ENCODE measurements at regions not wholly inside any gene's neighbourhood (a gene's known extent, or its start where the extent isn't known, plus 50 kb on each side); places are given as distances from the start of the nearest gene placed in this dataset.
"Not testable (repeated sequence)": the region's sequence is repeated elsewhere in the genome, so short reads cannot be mapped to it uniquely, and the experiment has no call there.

GRCh38 chr2:31813016-31813415 is 197.8 kb downstream of the MEMO1 start:
- no peak for DNase-seq

DNA sequence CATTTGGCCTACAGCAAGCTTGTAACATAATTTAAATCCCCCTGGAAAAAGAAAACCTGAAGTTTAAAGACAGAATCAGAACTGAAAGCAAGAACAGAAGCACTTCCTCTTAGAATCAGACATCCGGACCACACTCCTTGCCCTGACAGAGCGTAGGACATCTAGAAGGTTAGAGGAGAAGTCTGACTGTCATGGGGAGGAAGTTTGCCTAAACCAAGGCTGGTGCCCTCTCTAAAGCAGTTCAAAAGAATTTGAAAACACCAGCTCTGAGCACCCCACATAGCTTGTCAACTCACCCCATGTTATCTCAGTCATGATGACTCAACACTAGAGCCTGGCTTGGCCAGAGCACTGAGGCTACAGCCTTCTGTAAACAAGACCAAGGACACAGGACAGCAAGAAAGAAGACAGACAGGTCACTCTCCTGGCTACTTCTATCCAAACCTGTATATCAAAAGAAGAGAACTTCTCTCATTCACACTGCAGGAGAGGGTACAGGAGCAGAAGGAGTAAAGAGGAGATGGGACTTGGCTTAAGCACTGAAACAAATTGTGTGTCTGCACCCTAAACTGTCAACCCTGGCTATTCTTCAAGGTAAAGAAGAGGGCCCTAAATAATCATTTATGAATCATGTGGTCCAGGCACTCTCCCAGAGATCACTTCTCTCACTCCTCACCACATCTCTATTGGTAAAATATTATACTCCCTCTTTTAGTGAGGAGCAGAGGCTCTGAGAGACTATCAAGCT is 198.6 kb downstream of the MEMO1 start:
- DNase-seq, result peak in 3 of 6 experiments; percentile 3 to 23 (median 3)

DNA sequence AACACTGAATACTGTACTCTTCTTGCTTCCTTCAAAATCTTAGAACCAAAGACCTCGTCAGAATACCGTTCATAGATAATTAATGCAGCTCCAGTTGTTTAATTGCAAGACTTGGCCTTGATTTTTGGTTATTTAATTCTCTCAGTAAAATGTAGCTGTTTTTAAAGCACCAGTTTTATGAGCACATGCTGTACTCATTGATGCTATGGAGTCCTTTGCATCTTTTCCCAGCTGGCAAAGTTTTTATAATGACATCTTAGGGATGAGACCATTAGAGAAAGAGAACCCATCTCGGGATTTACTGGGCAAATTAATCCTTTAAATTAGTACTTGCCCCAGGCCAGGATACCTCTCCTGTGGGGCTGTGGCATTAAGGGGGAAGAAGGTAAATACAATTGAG is 199.3 kb downstream of the MEMO1 start:
- no peak for DNase-seq

GRCh38 chr2:31810200-31810917 is 200.4 kb downstream of the MEMO1 start:
- DNase-seq, result no peak

DNA sequence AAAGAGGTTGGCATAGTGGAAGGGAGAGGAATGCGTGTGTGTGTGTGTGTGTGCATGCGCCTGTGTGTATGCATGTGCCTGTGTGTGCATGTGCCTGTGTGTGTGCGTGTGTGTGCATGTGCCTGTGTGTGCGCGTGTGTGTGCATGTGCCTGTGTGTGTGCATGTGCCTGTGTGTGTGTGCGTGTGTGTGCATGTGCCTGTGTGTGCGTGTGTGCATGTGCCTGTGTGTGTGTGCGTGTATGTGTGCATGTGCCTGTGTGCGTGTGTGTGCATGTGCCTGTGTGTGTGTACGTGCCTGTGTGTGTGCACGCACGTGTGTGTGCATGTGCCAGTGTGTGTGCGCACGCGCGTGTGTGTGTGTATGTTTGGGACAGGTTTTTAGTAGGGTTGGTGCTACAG is 205.1 kb downstream of the MEMO1 start:
- DNase-seq, result no peak

DNA sequence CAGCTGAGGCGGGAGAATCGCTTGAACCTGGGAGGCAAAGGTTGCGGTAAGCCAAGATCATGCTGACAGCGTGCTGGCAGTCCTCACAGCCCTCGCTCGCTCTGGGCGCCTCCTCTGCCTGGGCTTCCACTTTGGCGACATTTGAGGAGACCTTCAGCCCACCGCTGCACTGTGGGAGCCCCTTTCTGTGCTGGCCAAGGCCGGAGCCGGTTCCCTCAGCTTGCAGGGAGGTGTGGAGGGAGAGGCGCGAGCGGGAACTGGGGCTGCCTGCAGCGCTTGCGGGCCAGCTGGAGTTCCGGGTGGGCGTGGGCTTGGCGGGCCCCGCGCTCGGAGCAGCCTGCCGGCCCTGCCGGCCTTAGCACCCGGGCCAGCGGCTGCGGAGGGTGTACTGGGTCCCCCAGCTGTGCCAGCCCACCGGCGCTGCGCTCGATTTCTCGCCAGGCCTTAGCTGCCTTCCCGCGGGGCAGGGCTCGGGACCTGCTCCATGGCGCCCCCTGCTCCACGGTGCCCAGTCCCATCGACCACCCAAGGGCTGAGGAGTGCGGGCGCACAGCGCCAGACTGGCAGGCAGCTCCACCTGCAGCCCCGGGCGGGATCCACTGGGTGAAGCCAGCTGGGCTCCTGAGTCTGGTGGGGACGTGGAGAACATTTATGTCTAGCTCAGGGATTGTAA is 207.2 kb downstream of the MEMO1 start:
- not testable (repeated sequence) for DNase-seq

GRCh38 chr2:31802711-31803110 is 208.1 kb downstream of the MEMO1 start:
- no peak for DNase-seq

DNA sequence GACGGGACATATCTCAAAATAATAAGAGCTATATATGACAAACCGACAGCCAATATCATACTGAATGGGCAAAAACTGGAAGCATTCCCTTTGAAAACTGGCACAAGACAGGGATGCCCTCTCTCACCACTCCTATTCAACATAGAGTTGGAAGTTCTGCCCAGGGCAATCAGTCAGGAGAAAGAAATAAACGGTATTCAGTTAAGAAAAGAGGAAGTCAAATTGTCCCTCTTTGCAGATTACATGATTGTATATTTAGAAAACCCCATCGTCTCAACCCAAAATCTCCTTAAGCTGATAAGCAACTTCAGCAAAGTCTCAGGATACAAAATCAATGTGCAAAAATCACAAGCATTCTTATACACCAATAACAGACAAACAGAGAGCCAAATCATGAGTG is 211.5 kb downstream of the MEMO1 start:
- DNase-seq, result not testable (repeated sequence)

- DNase-seq, result no peak
These were observed 207.5 kb upstream of the SRD5A2 start for GRCh38 chr2:31788273-31788672.

DNA sequence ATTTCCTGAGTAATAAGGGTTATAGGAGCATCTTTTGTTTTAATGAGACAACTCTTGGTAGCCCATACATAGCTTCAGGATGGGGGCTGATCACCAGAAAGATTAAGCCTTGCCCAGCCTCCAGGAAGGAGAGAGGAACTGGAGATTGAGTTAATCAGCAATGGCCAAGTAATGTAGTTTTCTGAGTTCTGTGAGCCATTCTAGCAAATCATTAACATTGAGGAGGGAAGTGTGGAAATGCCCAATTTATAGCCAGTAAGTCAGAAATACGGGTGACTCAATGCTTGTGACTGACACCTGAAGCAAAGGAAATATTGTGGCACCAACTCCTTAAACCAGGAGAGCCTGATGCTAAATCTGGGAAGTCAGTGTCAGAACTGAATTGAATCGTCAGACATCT is 205.1 kb upstream of the SRD5A2 start:
- no peak for DNase-seq

- DNase-seq, result no peak
These were observed 204.1 kb upstream of the SRD5A2 start for GRCh38 chr2:31784868-31785267.

DNA sequence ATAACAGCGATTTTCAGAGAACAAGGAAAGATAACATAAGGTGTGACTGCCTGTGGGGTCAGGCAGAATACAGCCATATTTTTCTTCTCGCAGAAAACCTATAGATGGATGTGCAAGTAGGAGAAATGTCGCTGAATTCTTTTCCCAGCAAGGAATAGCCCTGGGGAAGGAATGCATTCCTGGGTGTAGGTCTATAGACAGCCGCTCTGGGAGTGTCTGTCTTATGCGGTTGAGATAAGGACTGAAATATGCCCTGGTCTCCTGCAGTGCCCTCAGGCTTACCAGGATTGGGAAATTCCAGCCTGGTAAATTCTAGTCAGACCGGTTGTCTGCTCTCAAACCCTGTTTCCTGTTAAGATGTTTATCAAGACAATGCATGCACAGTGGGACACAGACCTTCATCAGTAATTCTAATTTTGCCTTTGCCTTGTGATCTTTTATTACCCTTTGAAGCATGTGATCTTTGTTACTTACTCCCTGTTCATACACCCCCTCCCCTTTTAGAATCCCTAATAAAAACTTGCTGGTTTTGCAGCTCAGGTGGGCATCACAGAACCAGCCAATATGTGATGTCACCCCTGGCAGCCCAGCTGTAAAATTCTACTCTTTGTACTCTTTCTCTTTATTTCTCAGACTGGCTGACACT is 202.8 kb upstream of the SRD5A2 start:
- not testable (repeated sequence) for DNase-seq

- no peak for DNase-seq
These were observed 197.4 kb upstream of the SRD5A2 start for GRCh38 chr2:31778153-31778552.

DNA sequence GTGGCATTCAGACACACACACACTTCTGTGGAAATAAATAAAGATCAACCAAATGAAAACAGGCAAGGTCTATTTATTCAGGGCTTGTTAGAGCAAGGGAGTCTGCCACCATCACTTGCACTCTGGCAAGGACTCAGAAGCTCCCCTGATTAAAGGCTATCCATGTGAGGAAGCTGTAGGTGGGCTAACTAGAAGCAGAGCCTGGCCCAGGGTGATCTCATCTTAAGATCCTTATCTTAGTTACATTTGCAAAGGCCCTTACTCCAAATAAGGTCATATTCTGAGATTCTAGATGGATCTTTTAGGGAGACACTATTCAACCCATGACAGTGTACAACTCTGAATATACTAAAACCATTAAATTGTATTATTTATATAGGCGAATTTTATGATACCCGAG is 190.0 kb upstream of the SRD5A2 start:
- no peak for DNase-seq

- no peak for DNase-seq
These were observed 184.6 kb upstream of the SRD5A2 start for GRCh38 chr2:31765078-31765945.

- DNase-seq, result no peak
These were observed 183.4 kb upstream of the SRD5A2 start for GRCh38 chr2:31764169-31764568.

- no peak for DNase-seq
These were observed 181.3 kb upstream of the SRD5A2 start for GRCh38 chr2:31762085-31762484.

- not testable (repeated sequence) for DNase-seq
These were observed 176.6 kb upstream of the SRD5A2 start for GRCh38 chr2:31757351-31757750.

GRCh38 chr2:31748746-31749145 is 168.0 kb upstream of the SRD5A2 start:
- not testable (repeated sequence) for DNase-seq

DNA sequence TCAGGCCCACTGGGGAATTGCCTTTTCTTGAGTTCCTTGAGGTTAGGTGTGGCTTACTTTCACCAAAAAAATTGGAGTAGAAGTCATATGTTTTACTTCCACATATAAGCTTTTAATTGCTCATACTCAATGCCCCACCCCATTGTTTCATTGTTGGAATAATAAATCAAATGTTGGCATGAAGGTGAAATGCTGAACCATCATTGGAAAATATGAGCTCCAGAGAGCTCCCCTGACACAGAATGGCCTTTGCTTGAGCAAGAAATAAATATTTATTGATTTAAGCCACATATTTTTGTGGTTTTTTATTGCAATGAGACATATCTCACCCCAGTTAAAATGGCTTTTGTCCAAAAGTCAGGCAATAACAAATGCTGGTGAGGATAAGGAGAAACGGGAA is 167.3 kb upstream of the SRD5A2 start:
- no peak for DNase-seq

DNA sequence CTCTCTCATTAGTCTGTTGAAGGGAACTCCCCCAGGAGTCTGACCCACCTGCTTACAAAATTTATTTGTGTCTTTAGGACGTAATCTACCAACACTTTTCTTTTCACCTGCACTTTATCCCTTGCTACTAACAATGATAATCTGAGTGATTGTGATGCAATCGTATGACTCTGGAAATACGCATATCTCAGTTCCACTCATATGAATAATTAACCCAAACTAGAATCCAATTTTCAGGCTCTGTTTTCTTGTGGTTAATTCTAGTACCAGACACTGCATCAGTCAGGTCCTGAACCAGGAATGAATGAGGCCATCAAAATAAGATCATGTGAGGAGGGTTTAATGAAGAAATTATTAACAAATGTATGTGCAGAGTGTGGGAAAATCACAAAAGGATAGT is 158.4 kb upstream of the SRD5A2 start:
- no peak for DNase-seq

DNA sequence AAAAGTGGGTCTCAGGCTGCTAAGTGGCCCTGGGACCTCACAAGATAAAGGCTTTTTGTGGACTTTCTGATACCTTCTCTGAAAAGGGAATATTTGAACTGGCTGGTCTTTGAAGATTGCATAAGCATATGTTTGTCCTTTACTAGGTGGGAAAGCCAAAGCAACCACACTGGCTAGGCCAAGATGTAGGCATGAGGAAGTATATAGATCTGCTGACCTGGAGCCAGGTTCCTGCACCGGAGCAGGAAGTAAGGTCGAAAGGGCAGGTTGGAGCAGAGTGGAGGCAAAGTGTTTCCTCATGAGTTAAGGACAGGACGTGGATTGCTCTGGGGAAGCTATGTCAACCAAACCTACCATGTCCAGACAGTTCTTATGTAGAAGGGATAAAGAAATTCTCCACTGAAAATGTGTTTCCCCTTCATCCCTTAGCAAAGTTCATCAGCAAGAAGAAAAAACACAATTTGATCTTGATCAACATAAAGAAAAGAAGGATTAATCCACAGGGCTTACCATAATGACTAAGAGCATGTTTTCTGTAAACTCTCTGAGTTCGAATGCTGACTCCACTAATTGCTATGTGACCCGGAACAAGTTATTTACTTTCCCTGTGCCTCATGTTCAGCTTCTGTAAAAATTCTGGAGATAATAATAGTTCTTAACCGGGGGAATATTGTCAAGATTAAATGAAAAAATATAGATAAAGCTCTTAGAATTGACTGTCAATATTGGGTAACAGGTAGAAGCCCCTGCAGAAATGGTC is 156.1 kb upstream of the SRD5A2 start:
- DNase-seq, result no peak

All from stimulated activated naive CD4-positive, alpha-beta T cell (primary cell).